CD14-positive monocyte (primary cell): ENCODE measurements at regions not wholly inside any gene's neighbourhood (a gene's known extent, or its start where the extent isn't known, plus 50 kb on each side); places are given as distances from the start of the nearest gene placed in this dataset.

Experiments
- DNase-seq, 3 donors: peaks; one replicate each; pipeline ENCODE4 v3.0.0-alpha.2; 2011 to 2022
- H2AFZ ChIP-seq: 2 replicates; pipeline ENCODE4 v1.6.0; 2012; ENCODE audit warnings: mild to moderate bottlenecking, low read depth, low read length, inconsistent platforms; ENCODE audit not compliant: insufficient read depth, poor library complexity, severe bottlenecking
- H3K27ac ChIP-seq, 2 donors: 1 replicate in 1 of 2; 2 replicates in 1 of 2; pipeline ENCODE4 v1.5.1; 2012 to 2013; ENCODE audit warnings: low read length in 2 of 2, control low read depth in 1 of 2, inconsistent platforms in 1 of 2, low read depth in 1 of 2, mild to moderate bottlenecking in 1 of 2
- H3K27me3 ChIP-seq, 2 donors: one replicate each; pipeline versions ENCODE4 v1.6.0 to v1.6.1; 2011 to 2013; ENCODE audit warnings: low read length in 2 of 2; ENCODE audit not compliant: control insufficient read depth in 2 of 2, insufficient read depth in 2 of 2
- H3K36me3 ChIP-seq, 2 donors: replicated peaks in 1 of 2; 1 replicate in 1 of 2; 2 replicates in 1 of 2; pipeline versions ENCODE4 v1.5.1 to v1.6.1; 2012 to 2013; ENCODE audit warnings: low read length in 2 of 2, control low read depth in 1 of 2, inconsistent platforms in 1 of 2, mild to moderate bottlenecking in 1 of 2; ENCODE audit not compliant: insufficient read depth in 2 of 2, control insufficient read depth in 1 of 2
- H3K4me1 ChIP-seq, 2 donors: 1 replicate in 1 of 2; 2 replicates in 1 of 2; pipeline versions ENCODE4 v1.5.1 to v1.6.1; 2012 to 2013; ENCODE audit warnings: low read length in 2 of 2, control low read depth in 1 of 2, inconsistent platforms in 1 of 2, mild to moderate bottlenecking in 1 of 2, moderate library complexity in 1 of 2; ENCODE audit not compliant: insufficient read depth in 2 of 2, control insufficient read depth in 1 of 2
- H3K4me2 ChIP-seq: replicated peaks from 2 replicates; pipeline ENCODE3; 2012; ENCODE audit warnings: low read length, moderate library complexity, mild to moderate bottlenecking; ENCODE audit not compliant: poor library complexity, severe bottlenecking; ENCODE audit errors: extremely low read depth
- H3K4me3 ChIP-seq, 3 experiments: fragments of 200-600 bp in 1 of 3; sonication (generic) in 1 of 3; replicated peaks in 1 of 3; 1 replicate in 2 of 3; 2 replicates in 1 of 3; pipeline ENCODE4 v1.5.1; 2011 to 2013; ENCODE audit warnings: low read length in 3 of 3, mild to moderate bottlenecking in 3 of 3, control low read depth in 2 of 3, low read depth in 2 of 3, inconsistent platforms in 1 of 3, moderate library complexity in 1 of 3
- H3K79me2 ChIP-seq: 2 replicates; pipeline ENCODE4 v1.6.0; 2012; ENCODE audit warnings: mild to moderate bottlenecking, control low read depth, inconsistent platforms, low read length, moderate library complexity; ENCODE audit not compliant: insufficient read depth
- H3K9ac ChIP-seq: 2 replicates; pipeline ENCODE4 v1.6.0; 2017; ENCODE audit warnings: low read length, mild to moderate bottlenecking; ENCODE audit not compliant: insufficient read depth, poor library complexity, severe bottlenecking
- H3K9me3 ChIP-seq, 2 donors: replicated peaks in 1 of 2; 1 replicate in 1 of 2; 2 replicates in 1 of 2; pipeline versions ENCODE4 v1.5.1 to v1.6.1; 2012 to 2013; ENCODE audit warnings: low read length in 2 of 2, control low read depth in 1 of 2; ENCODE audit not compliant: control insufficient read depth in 1 of 2, insufficient read depth in 1 of 2
- H4K20me1 ChIP-seq: 2 replicates; pipeline ENCODE4 v1.6.0; 2012; ENCODE audit warnings: mild to moderate bottlenecking, low read length, control low read depth, moderate library complexity; ENCODE audit not compliant: insufficient read depth
- H3K27ac Mint-ChIP-seq, 7 donors: one replicate each; pipeline ENCODE4 v1.8.0; 2020; ENCODE audit warnings: mild to moderate bottlenecking in 7 of 7, mixed read lengths in 7 of 7, moderate library complexity in 6 of 7, inconsistent platforms in 2 of 7
- H3K27me3 Mint-ChIP-seq, 3 donors: one replicate each; pipeline ENCODE4 v1.8.0; 2021 to 2022; ENCODE audit warnings: low read depth in 3 of 3, mild to moderate bottlenecking in 3 of 3, mixed read lengths in 3 of 3, moderate library complexity in 3 of 3, inconsistent platforms in 1 of 3
- H3K36me3 Mint-ChIP-seq, 2 donors: one replicate each; pipeline ENCODE4 v1.8.0; 2020; ENCODE audit warnings: mixed read lengths in 2 of 2, inconsistent platforms in 1 of 2, mild to moderate bottlenecking in 1 of 2
- H3K4me1 Mint-ChIP-seq: one replicate; pipeline ENCODE4 v1.8.0; 2020; ENCODE audit warnings: mild to moderate bottlenecking, mixed read lengths
- H3K4me3 Mint-ChIP-seq, 2 donors: one replicate each; pipeline ENCODE4 v1.8.0; 2020; ENCODE audit warnings: mild to moderate bottlenecking in 2 of 2, mixed read lengths in 2 of 2, moderate library complexity in 1 of 2
- H3K9me3 Mint-ChIP-seq, 7 donors: one replicate each; pipeline ENCODE4 v1.8.0; 2020 to 2022; ENCODE audit warnings: mixed read lengths in 7 of 7, mild to moderate bottlenecking in 6 of 7, moderate library complexity in 6 of 7, inconsistent platforms in 2 of 7
- WGBS: methylation state at CpG from one replicate; pipeline ENCODE4 v1.1.5; 2013; ENCODE audit warnings: missing lambda C conversion rate; ENCODE audit not compliant: insufficient coverage; 5-methylcytosine and 5-hydroxymethylcytosine counted together
- intact Hi-C, 2 donors: fragments of 100-400 bp; cut with micrococcal nuclease; formaldehyde crosslinking; loops; one replicate each; pipeline versions ENCODE4 v1.15.0 to v1.15.1; 2023
- TF ChIP-seq, protein P1 (sequence below): fragments of 200-600 bp; IDR thresholded peaks from one replicate; pipeline ENCODE4 v1.8.0; 2022; ENCODE audit warnings: antibody characterized with exemption, mild to moderate bottlenecking

- Histone ChIP-seq H3K4me1 (peaks cover 29 to 40% of the 10 kb centered on the region in 2 donors), H2AFZ (no peak overlapping the region), H3K9ac (no peak overlapping the region), H3K27me3 (no peaks in the 10 kb centered on the region), H4K20me1 (no peaks in the 10 kb centered on the region), H3K9me3 (no peaks in the 10 kb centered on the region), H3K27ac (no peak overlapping the region), H3K4me3 (no peak overlapping the region), H3K4me2 (no peak overlapping the region), H3K36me3 (no peaks in the 10 kb centered on the region), H3K79me2 (no peaks in the 10 kb centered on the region)
- intact Hi-C loops = no loop called here
- no peaks in the 10 kb centered on the region for H3K27me3 Mint-ChIP-seq
- no peaks in the 10 kb centered on the region for H3K36me3 Mint-ChIP-seq
- DNase-seq = no peak
- H3K27ac Mint-ChIP-seq = no peak overlapping the region
- H3K4me3 Mint-ChIP-seq = no peak overlapping the region
- H3K9me3 Mint-ChIP-seq = peaks cover 0 to 4% (median 0%) of the 10 kb centered on the region in 7 donors
- peaks cover 50% of the 10 kb centered on the region for H3K4me1 Mint-ChIP-seq
- 100% methylated on average over 4 of the region's 6 CpGs for WGBS
- TF ChIP-seq, protein P1, sequence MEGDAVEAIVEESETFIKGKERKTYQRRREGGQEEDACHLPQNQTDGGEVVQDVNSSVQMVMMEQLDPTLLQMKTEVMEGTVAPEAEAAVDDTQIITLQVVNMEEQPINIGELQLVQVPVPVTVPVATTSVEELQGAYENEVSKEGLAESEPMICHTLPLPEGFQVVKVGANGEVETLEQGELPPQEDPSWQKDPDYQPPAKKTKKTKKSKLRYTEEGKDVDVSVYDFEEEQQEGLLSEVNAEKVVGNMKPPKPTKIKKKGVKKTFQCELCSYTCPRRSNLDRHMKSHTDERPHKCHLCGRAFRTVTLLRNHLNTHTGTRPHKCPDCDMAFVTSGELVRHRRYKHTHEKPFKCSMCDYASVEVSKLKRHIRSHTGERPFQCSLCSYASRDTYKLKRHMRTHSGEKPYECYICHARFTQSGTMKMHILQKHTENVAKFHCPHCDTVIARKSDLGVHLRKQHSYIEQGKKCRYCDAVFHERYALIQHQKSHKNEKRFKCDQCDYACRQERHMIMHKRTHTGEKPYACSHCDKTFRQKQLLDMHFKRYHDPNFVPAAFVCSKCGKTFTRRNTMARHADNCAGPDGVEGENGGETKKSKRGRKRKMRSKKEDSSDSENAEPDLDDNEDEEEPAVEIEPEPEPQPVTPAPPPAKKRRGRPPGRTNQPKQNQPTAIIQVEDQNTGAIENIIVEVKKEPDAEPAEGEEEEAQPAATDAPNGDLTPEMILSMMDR = no peak
Observed at GRCh38 chr1:224544346-224545110, 71.6 kb upstream of the CNIH3 start.

GRCh38 chr1:224545571-224545970 is 70.5 kb upstream of the CNIH3 start:
- Mint-ChIP-seq H3K36me3 (no peaks in the 10 kb centered on the region), H3K4me3 (no peak overlapping the region), H3K9me3 (peaks cover 0 to 3% (median 0%) of the 10 kb centered on the region in 7 donors), H3K27ac (no peak overlapping the region), H3K27me3 (no peaks in the 10 kb centered on the region), H3K4me1 (peaks cover 41% of the 10 kb centered on the region)
- TF ChIP-seq, protein P1 = no peak
- no peak overlapping the region for H2AFZ ChIP-seq
- no peak overlapping the region for H3K9ac ChIP-seq
- no peak overlapping the region for H3K27ac ChIP-seq
- no peaks in the 10 kb centered on the region for H3K36me3 ChIP-seq
- H3K4me3 ChIP-seq = no peak overlapping the region
- no peak overlapping the region for H3K4me2 ChIP-seq
- no peaks in the 10 kb centered on the region for H3K27me3 ChIP-seq
- H3K79me2 ChIP-seq = no peaks in the 10 kb centered on the region
- H3K9me3 ChIP-seq = no peaks in the 10 kb centered on the region
- whole genome bisulfite sequencing = 94% methylated on average over 3 of the region's 4 CpGs
- H3K4me1 ChIP-seq = peaks cover 24 to 32% of the 10 kb centered on the region in 2 donors
- intact Hi-C loops = no loop called here
- no peaks in the 10 kb centered on the region for H4K20me1 ChIP-seq
- peak in 1 of 3 donors; percentile 16 for DNase-seq
